ENCODE measurements at regions not wholly inside any gene's neighbourhood (a gene's known extent, or its start where the extent isn't known, plus 50 kb on each side); places are given as distances from the start of the nearest gene placed in this dataset.

DNA sequence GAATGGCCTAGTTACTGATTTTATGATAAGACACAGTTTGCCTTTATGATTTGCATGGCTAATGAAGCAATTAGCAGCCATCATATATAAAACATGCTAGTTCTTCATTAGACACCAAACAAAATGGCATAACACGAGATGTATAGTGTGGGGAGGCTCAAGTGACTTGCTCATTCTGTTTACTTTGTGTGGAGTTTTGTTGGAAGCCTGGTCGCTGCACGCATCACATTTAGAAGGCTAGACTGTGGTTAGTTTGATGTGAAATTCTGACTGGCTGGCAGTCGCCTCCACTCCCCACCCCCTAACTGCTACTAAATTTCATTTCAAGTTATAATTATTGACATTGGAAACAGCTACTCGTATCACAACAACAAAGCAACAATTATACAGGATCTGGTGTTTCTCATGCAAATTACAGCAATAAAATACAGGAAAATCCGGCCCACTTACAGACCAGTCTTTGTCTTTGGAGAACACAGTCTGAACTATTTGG lies 356.1 kb downstream of the LMO4 start:
- Histone ChIP-seq H3K23ac (ENCODE audit: low read length in 2 of 2) (no peak overlapping the region), H3K4ac (ENCODE audit: low read depth in 1 of 2, low read length in 2 of 2) (no peak overlapping the region)

DNA sequence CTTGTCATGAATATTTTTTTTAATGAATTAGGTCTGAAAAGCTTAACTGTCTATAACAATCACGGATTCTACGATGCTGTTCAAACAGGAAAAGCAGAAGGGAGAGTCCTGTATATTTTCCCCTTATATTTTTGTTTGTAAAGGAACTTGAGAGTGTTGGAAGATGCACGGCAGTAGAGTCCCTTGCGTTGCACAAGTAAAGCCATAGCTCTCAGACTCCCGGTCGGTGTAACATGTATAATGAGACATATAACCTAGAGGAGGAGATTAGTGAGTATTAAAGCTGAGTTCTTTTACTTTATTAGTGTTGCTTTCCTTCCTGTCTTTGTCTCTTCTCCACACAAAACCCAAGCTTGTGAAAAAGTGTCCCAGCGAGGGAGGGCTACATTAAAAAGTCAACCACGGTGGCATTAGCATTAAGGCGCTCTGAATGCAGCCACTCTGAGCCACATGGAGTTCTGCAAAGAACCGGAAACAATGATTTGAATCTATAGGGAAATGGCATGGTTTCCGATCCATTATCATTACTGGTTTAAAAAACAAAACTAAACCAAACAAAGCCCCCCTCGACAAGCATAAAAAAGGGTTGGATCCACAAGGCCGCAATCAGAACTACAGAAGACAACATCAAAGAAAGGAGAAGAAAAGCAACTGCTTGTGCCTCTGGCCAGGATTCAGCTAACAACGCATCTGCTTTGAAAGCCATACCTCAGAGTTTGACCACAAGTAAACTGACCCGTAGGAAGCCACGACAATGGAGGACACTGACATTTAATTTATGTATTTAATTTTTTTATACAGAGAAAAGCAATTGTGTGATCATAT lies 356.8 kb downstream of the LMO4 start:
- Histone ChIP-seq H4K8ac (ENCODE audit: low read length) (no peak overlapping the region), H2AK5ac (ENCODE audit: low read length, severe bottlenecking) (no peak overlapping the region), H3K4ac (ENCODE audit: low read depth in 1 of 2, low read length in 2 of 2) (peak overlapping the region in 1 of 2 experiments; percentile 26), H3K4me1 (ENCODE audit: control insufficient read depth, insufficient read depth, low read depth, low read length) (peaks cover 1% of the 10 kb centered on the region), H4K91ac (ENCODE audit: low read length) (no peak overlapping the region), H3K18ac (ENCODE audit: low read depth in 1 of 2, low read length in 2 of 2) (peak overlapping the region in 1 of 2 experiments; percentile 58), H3K4me2 (ENCODE audit: low read length, poor library complexity, severe bottlenecking) (no peak overlapping the region), H3K9me3 (ENCODE audit: control insufficient read depth, low read length) (no peaks in the 10 kb centered on the region), H3K9ac (ENCODE audit: low read length) (peak overlapping the region; percentile 86), H3K36me3 (ENCODE audit: control insufficient read depth in 1 of 2, insufficient read depth in 2 of 2, low read depth in 1 of 2, low read length in 2 of 2) (no peaks in the 10 kb centered on the region), H3K23ac (ENCODE audit: low read length in 2 of 2) (no peak overlapping the region), H2BK120ac (ENCODE audit: low read depth, low read length) (peak overlapping the region; percentile 34), H3K79me1 (replicated peaks; ENCODE audit: low read length, poor library complexity, severe bottlenecking) (no peaks in the 10 kb centered on the region), H2BK12ac (ENCODE audit: low read length in 2 of 2) (peak overlapping the region in 1 of 2 experiments; percentile 38), H3K27ac (ENCODE audit: low read length, poor library complexity, severe bottlenecking) (no peak overlapping the region), H3K27me3 (ENCODE audit: control insufficient read depth in 1 of 2, insufficient read depth in 1 of 2, low read length in 2 of 2) (no peaks in the 10 kb centered on the region), H2BK5ac (ENCODE audit: low read depth, low read length, poor library complexity, severe bottlenecking) (no peak overlapping the region), H3K4me3 (ENCODE audit: insufficient read depth in 1 of 2, low read depth in 1 of 2, low read length in 2 of 2) (no peak overlapping the region), H2AFZ (ENCODE audit: low read depth, low read length) (no peak overlapping the region), H2BK15ac (ENCODE audit: low read depth, poor library complexity, severe bottlenecking) (no peak overlapping the region), H3K14ac (ENCODE audit: low read length in 2 of 2) (no peak overlapping the region)
- peak; percentile 37 for DNase-seq
- WGBS = 69% methylated on average over 13 of the region's 16 CpGs

More for the DNA sequence above, 356.1 kb downstream of the LMO4 start:
- Histone ChIP-seq H3K9ac (ENCODE audit: low read length) (peak overlapping the region; percentile 86), H2BK120ac (ENCODE audit: low read depth, low read length) (no peak overlapping the region), H2BK12ac (ENCODE audit: low read length in 2 of 2) (no peak overlapping the region), H2BK5ac (ENCODE audit: low read depth, low read length, poor library complexity, severe bottlenecking) (no peak overlapping the region), H3K79me1 (replicated peaks; ENCODE audit: low read length, poor library complexity, severe bottlenecking) (no peaks in the 10 kb centered on the region), H3K4me3 (ENCODE audit: insufficient read depth in 1 of 2, low read depth in 1 of 2, low read length in 2 of 2) (peak overlapping the region in 1 of 2 experiments; percentile 74), H3K14ac (ENCODE audit: low read length in 2 of 2) (no peak overlapping the region), H2AK5ac (ENCODE audit: low read length, severe bottlenecking) (no peak overlapping the region), H3K27ac (ENCODE audit: low read length, poor library complexity, severe bottlenecking) (no peak overlapping the region), H2AFZ (ENCODE audit: low read depth, low read length) (no peak overlapping the region), H3K27me3 (ENCODE audit: control insufficient read depth in 1 of 2, insufficient read depth in 1 of 2, low read length in 2 of 2) (no peaks in the 10 kb centered on the region), H4K8ac (ENCODE audit: low read length) (no peak overlapping the region), H3K9me3 (ENCODE audit: control insufficient read depth, low read length) (no peaks in the 10 kb centered on the region), H3K4me2 (ENCODE audit: low read length, poor library complexity, severe bottlenecking) (no peak overlapping the region), H3K18ac (ENCODE audit: low read depth in 1 of 2, low read length in 2 of 2) (no peak overlapping the region), H3K4me1 (ENCODE audit: control insufficient read depth, insufficient read depth, low read depth, low read length) (peaks cover 1% of the 10 kb centered on the region), H2BK15ac (ENCODE audit: low read depth, poor library complexity, severe bottlenecking) (no peak overlapping the region), H3K36me3 (ENCODE audit: control insufficient read depth in 1 of 2, insufficient read depth in 2 of 2, low read depth in 1 of 2, low read length in 2 of 2) (no peaks in the 10 kb centered on the region), H4K91ac (ENCODE audit: low read length) (no peak overlapping the region)
- WGBS = 38% methylated on average over 4 of the region's 6 CpGs
- peak; percentile 83 for DNase-seq

DNA sequence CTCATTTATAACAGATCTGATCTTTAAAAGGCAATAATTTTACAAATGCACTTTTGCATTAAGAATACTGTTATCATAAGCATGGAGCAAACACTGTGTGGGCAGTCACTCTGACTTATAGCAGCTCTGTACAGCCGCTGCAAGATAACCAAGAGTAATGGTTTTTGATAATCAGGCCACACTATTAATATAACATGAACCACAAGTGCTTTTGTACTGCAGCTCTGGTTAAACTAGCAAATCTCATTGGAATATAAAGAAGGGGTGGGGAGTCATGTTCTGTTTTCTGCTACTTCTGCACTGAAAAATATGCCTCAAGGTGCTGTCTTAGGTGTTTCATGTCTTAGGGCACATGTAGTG lies 357.4 kb downstream of the LMO4 start:
- Histone ChIP-seq H4K8ac (ENCODE audit: low read length) (no peak overlapping the region), H3K27me3 (ENCODE audit: control insufficient read depth in 1 of 2, insufficient read depth in 1 of 2, low read length in 2 of 2) (no peaks in the 10 kb centered on the region), H3K4me2 (ENCODE audit: low read length, poor library complexity, severe bottlenecking) (no peak overlapping the region), H3K14ac (ENCODE audit: low read length in 2 of 2) (no peak overlapping the region), H3K23ac (ENCODE audit: low read length in 2 of 2) (no peak overlapping the region), H3K4me1 (ENCODE audit: control insufficient read depth, insufficient read depth, low read depth, low read length) (peaks cover 1% of the 10 kb centered on the region), H4K91ac (ENCODE audit: low read length) (no peak overlapping the region), H3K27ac (ENCODE audit: low read length, poor library complexity, severe bottlenecking) (no peak overlapping the region), H3K4me3 (ENCODE audit: insufficient read depth in 1 of 2, low read depth in 1 of 2, low read length in 2 of 2) (no peak overlapping the region), H3K9me3 (ENCODE audit: control insufficient read depth, low read length) (no peaks in the 10 kb centered on the region), H2AK5ac (ENCODE audit: low read length, severe bottlenecking) (no peak overlapping the region), H2BK5ac (ENCODE audit: low read depth, low read length, poor library complexity, severe bottlenecking) (no peak overlapping the region), H3K36me3 (ENCODE audit: control insufficient read depth in 1 of 2, insufficient read depth in 2 of 2, low read depth in 1 of 2, low read length in 2 of 2) (no peaks in the 10 kb centered on the region), H2BK12ac (ENCODE audit: low read length in 2 of 2) (no peak overlapping the region), H3K79me1 (replicated peaks; ENCODE audit: low read length, poor library complexity, severe bottlenecking) (no peaks in the 10 kb centered on the region), H3K4ac (ENCODE audit: low read depth in 1 of 2, low read length in 2 of 2) (no peak overlapping the region), H2BK120ac (ENCODE audit: low read depth, low read length) (no peak overlapping the region), H3K18ac (ENCODE audit: low read depth in 1 of 2, low read length in 2 of 2) (no peak overlapping the region), H3K9ac (ENCODE audit: low read length) (no peak overlapping the region), H2AFZ (ENCODE audit: low read depth, low read length) (no peak overlapping the region), H2BK15ac (ENCODE audit: low read depth, poor library complexity, severe bottlenecking) (no peak overlapping the region)
- WGBS = 50% methylated on average over 1 of the region's 1 CpG
- peak; percentile 20 for DNase-seq

DNA sequence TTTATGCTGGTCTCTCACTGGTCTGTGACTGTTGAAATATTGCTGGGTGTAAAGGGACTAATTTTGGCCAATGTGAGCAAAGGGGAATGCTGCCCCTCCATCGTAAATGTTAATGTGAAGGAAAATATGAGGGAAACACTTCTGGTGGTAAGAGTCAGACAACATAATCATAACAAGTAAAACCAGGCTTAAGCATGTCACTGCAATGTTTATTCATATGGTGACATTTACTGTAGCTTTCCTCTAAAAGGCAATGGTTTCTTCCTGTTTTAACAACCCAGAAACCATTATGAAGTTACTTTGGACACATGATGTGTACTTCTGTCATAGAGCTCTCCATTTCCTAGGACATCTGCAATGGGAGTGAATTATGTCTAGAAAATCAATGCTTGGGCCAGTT lies 358.0 kb downstream of the LMO4 start:
- H3K4me2 ChIP-seq (ENCODE audit: low read length, poor library complexity, severe bottlenecking) = no peak overlapping the region
- H3K9me3 ChIP-seq (ENCODE audit: control insufficient read depth, low read length) = no peaks in the 10 kb centered on the region
- no peaks in the 10 kb centered on the region for H3K27me3 ChIP-seq (ENCODE audit: control insufficient read depth in 1 of 2, insufficient read depth in 1 of 2, low read length in 2 of 2)
- H2BK120ac ChIP-seq (ENCODE audit: low read depth, low read length) = no peak overlapping the region
- no peaks in the 10 kb centered on the region for H3K36me3 ChIP-seq (ENCODE audit: control insufficient read depth in 1 of 2, insufficient read depth in 2 of 2, low read depth in 1 of 2, low read length in 2 of 2)
- no peak overlapping the region for H3K9ac ChIP-seq (ENCODE audit: low read length)
- WGBS = no CpG with 5 or more reads among the region's 1 CpG
- H2AK5ac ChIP-seq (ENCODE audit: low read length, severe bottlenecking) = no peak overlapping the region
- H2BK5ac ChIP-seq (ENCODE audit: low read depth, low read length, poor library complexity, severe bottlenecking) = no peak overlapping the region
- no peak overlapping the region for H2AFZ ChIP-seq (ENCODE audit: low read depth, low read length)
- H3K4me3 ChIP-seq (ENCODE audit: insufficient read depth in 1 of 2, low read depth in 1 of 2, low read length in 2 of 2) = no peak overlapping the region
- H3K4me1 ChIP-seq (ENCODE audit: control insufficient read depth, insufficient read depth, low read depth, low read length) = peaks cover 1% of the 10 kb centered on the region
- H3K4ac ChIP-seq (ENCODE audit: low read depth in 1 of 2, low read length in 2 of 2) = no peak overlapping the region
- H3K14ac ChIP-seq (ENCODE audit: low read length in 2 of 2) = no peak overlapping the region
- H2BK15ac ChIP-seq (ENCODE audit: low read depth, poor library complexity, severe bottlenecking) = no peak overlapping the region
- no peak overlapping the region for H3K23ac ChIP-seq (ENCODE audit: low read length in 2 of 2)
- no peak overlapping the region for H2BK12ac ChIP-seq (ENCODE audit: low read length in 2 of 2)
- no peak overlapping the region for H4K8ac ChIP-seq (ENCODE audit: low read length)
- no peak overlapping the region for H4K91ac ChIP-seq (ENCODE audit: low read length)
- H3K27ac ChIP-seq (ENCODE audit: low read length, poor library complexity, severe bottlenecking) = no peak overlapping the region
- DNase-seq = peak; percentile 57
- H3K79me1 ChIP-seq (replicated peaks; ENCODE audit: low read length, poor library complexity, severe bottlenecking) = no peaks in the 10 kb centered on the region
- no peak overlapping the region for H3K18ac ChIP-seq (ENCODE audit: low read depth in 1 of 2, low read length in 2 of 2)
